ENCODE measurements at regions not wholly inside any gene's neighbourhood (a gene's known extent, or its start where the extent isn't known, plus 50 kb on each side); places are given as distances from the start of the nearest gene placed in this dataset.

- no peak for TF ChIP-seq CTCF (conservative IDR thresholded peaks at IDR 0.05)
- no peak overlapping the region for H3K27ac Mint-ChIP-seq (ENCODE audit: unreplicated experiment)
- H3K4me1 Mint-ChIP-seq: no peaks in the 10 kb centered on the region
- H3K4me3 Mint-ChIP-seq: no peak overlapping the region
- H3K36me3 Mint-ChIP-seq (ENCODE audit: low read depth): no peaks in the 10 kb centered on the region
- DNase-seq (ENCODE audit: low read depth, low spot score): no peak
- H3K27me3 Mint-ChIP-seq (ENCODE audit: low read depth): peaks cover 16% of the 10 kb centered on the region
- peaks cover 18% of the 10 kb centered on the region for H3K9me3 Mint-ChIP-seq
Observed at GRCh38 chr7:113998934-113999333, 80.1 kb upstream of the PPP1R3A start.

- no peaks in the 10 kb centered on the region for H3K4me1 Mint-ChIP-seq
- H3K27me3 Mint-ChIP-seq (ENCODE audit: low read depth): peaks cover 36% of the 10 kb centered on the region
- H3K27ac Mint-ChIP-seq (ENCODE audit: unreplicated experiment): no peak overlapping the region
- H3K4me3 Mint-ChIP-seq: no peak overlapping the region
- no peaks in the 10 kb centered on the region for H3K36me3 Mint-ChIP-seq (ENCODE audit: low read depth)
- peaks cover 5% of the 10 kb centered on the region for H3K9me3 Mint-ChIP-seq
- DNase-seq (ENCODE audit: low read depth, low spot score): no peak
- no peak for TF ChIP-seq CTCF (conservative IDR thresholded peaks at IDR 0.05)
Observed at GRCh38 chr7:113996405-113996804, 77.6 kb upstream of the PPP1R3A start.

GRCh38 chr7:113986216-113986615 is 67.4 kb upstream of the PPP1R3A start:
- Mint-ChIP-seq H3K27me3 (ENCODE audit: low read depth) (peaks cover 33% of the 10 kb centered on the region), H3K9me3 (peaks cover 4% of the 10 kb centered on the region), H3K4me1 (no peaks in the 10 kb centered on the region), H3K27ac (ENCODE audit: unreplicated experiment) (no peak overlapping the region), H3K4me3 (no peak overlapping the region), H3K36me3 (ENCODE audit: low read depth) (no peaks in the 10 kb centered on the region)
- TF ChIP-seq CTCF (conservative IDR thresholded peaks at IDR 0.05): no peak
- DNase-seq (ENCODE audit: low read depth, low spot score): no peak

- H3K27ac Mint-ChIP-seq (ENCODE audit: unreplicated experiment): no peak overlapping the region
- DNase-seq (ENCODE audit: low read depth, low spot score): no peak
- no peaks in the 10 kb centered on the region for H3K9me3 Mint-ChIP-seq
- peaks cover 35% of the 10 kb centered on the region for H3K27me3 Mint-ChIP-seq (ENCODE audit: low read depth)
- H3K4me3 Mint-ChIP-seq: no peak overlapping the region
- no peaks in the 10 kb centered on the region for H3K36me3 Mint-ChIP-seq (ENCODE audit: low read depth)
- TF ChIP-seq CTCF (conservative IDR thresholded peaks at IDR 0.05): no peak
- no peaks in the 10 kb centered on the region for H3K4me1 Mint-ChIP-seq
Observed at GRCh38 chr7:113976508-113976907, 57.7 kb upstream of the PPP1R3A start.

GRCh38 chr7:113968713-113969112 is 49.9 kb upstream of the PPP1R3A start:
- Mint-ChIP-seq H3K27me3 (ENCODE audit: low read depth) (peaks cover 4% of the 10 kb centered on the region), H3K36me3 (ENCODE audit: low read depth) (no peaks in the 10 kb centered on the region), H3K27ac (ENCODE audit: unreplicated experiment) (no peak overlapping the region), H3K4me1 (no peaks in the 10 kb centered on the region), H3K4me3 (no peak overlapping the region), H3K9me3 (no peaks in the 10 kb centered on the region)
- DNase-seq (ENCODE audit: low read depth, low spot score): no peak
- no peak for TF ChIP-seq CTCF (conservative IDR thresholded peaks at IDR 0.05)
